ENCODE measurements at regions not wholly inside any gene's neighbourhood (a gene's known extent, or its start where the extent isn't known, plus 50 kb on each side); places are given as distances from the start of the nearest gene placed in this dataset.

DNA sequence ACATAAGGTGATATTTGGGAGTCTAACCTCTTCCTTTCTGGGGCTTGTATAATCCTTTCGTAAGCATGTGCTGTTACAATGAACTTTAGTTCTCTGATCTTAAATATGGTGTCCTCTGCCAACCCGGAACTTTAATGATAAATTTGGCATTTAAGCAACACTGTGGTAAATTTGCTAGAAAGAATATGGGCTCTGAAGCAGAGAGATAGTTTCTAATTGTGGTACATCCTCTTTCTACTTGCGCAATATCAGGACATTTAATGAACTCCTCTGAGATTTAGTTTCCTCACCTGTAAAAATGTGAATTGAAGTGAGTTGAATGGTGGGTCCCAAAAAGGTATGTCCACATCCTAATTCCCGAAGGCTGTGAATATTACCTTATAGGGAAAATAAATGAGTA lies 364.7 kb downstream of the CAAP1 start:
- TF ChIP-seq JUN (IDR thresholded peaks at IDR 0.05; ENCODE audit: low read depth, low read length), result no peak
- TF ChIP-seq, protein P1, sequence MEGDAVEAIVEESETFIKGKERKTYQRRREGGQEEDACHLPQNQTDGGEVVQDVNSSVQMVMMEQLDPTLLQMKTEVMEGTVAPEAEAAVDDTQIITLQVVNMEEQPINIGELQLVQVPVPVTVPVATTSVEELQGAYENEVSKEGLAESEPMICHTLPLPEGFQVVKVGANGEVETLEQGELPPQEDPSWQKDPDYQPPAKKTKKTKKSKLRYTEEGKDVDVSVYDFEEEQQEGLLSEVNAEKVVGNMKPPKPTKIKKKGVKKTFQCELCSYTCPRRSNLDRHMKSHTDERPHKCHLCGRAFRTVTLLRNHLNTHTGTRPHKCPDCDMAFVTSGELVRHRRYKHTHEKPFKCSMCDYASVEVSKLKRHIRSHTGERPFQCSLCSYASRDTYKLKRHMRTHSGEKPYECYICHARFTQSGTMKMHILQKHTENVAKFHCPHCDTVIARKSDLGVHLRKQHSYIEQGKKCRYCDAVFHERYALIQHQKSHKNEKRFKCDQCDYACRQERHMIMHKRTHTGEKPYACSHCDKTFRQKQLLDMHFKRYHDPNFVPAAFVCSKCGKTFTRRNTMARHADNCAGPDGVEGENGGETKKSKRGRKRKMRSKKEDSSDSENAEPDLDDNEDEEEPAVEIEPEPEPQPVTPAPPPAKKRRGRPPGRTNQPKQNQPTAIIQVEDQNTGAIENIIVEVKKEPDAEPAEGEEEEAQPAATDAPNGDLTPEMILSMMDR (IDR thresholded peaks at IDR 0.05; ENCODE audit: control extremely low read depth in 1 of 3, insufficient read depth in 1 of 3, low read depth in 1 of 3, low read length in 3 of 3), result no peak
- TF ChIP-seq POLR2A (IDR thresholded peaks at IDR 0.05; ENCODE audit: control extremely low read depth in 1 of 2, low read depth in 2 of 2, low read length in 2 of 2), result no peak
- TF ChIP-seq CEBPB (IDR thresholded peaks at IDR 0.05; ENCODE audit: low read depth, low read length), result peak; percentile 64; the same call in 1 of the 2 replicates
- TF ChIP-seq CHD2 (IDR thresholded peaks at IDR 0.05; ENCODE audit: low read length), result no peak
- TF ChIP-seq HDAC6 (IDR thresholded peaks at IDR 0.05; ENCODE audit: low read depth, low read length), result no peak
- no peak for TF ChIP-seq RFX5 (IDR thresholded peaks at IDR 0.05; ENCODE audit: borderline replicate concordance, low read depth, low read length)
- TF ChIP-seq EZH2 (IDR thresholded peaks at IDR 0.05; ENCODE audit: low read depth, low read length, severe bottlenecking), result no peak
